H1 (cell line): ENCODE measurements at regions not wholly inside any gene's neighbourhood (a gene's known extent, or its start where the extent isn't known, plus 50 kb on each side); places are given as distances from the start of the nearest gene placed in this dataset.

Source experiments
- BACH1 ChIP-seq: IDR thresholded peaks from 2 replicates; pipeline ENCODE4 v1.6.1; 2012; ENCODE audit warnings: low read length, improper control_type of control experiment
- CTCF ChIP-seq, 3 experiments: IDR thresholded peaks; 1 replicate in 2 of 3; 2 replicates in 1 of 3; pipeline versions ENCODE4 v1.5.1 to v1.6.1; 2011; ENCODE audit warnings: low read length in 3 of 3, mild to moderate bottlenecking in 3 of 3, inconsistent platforms in 2 of 3, low read depth in 1 of 3, moderate library complexity in 1 of 3; ENCODE audit not compliant: insufficient read depth in 1 of 3; ENCODE audit errors: control extremely low read depth in 1 of 3
- POLR2A ChIP-seq, 2 experiments: IDR thresholded peaks; 1 replicate in 1 of 2; 2 replicates in 1 of 2; pipeline ENCODE4 v1.6.1; 2011; ENCODE audit warnings: low read depth in 2 of 2, low read length in 2 of 2, mild to moderate bottlenecking in 2 of 2; ENCODE audit errors: control extremely low read depth in 1 of 2

GRCh38 chr9:13001989-13002580, 227.3 kb downstream of the LURAP1L start:
- TF ChIP-seq POLR2A (IDR thresholded peaks at IDR 0.05; ENCODE audit: control extremely low read depth in 1 of 2, low read depth in 2 of 2, low read length in 2 of 2) (no peak), CTCF (IDR thresholded peaks at IDR 0.05; ENCODE audit: control extremely low read depth in 1 of 3, insufficient read depth in 1 of 3, low read depth in 1 of 3, low read length in 3 of 3) (no peak), BACH1 (no peak)
